Esophagus squamous epithelium (tissue), 5 donors: ENCODE measurements at regions not wholly inside any gene's neighbourhood (a gene's known extent, or its start where the extent isn't known, plus 50 kb on each side); places are given as distances from the start of the nearest gene placed in this dataset.

Source experiments
- DNase-seq: peaks from one replicate; lab custom pipeline; 2025; lab: John Stamatoyannopoulos, UW
- H3K27ac ChIP-seq, 4 donors: fragments of 200-600 bp; sonication (generic); one replicate each; pipeline ENCODE4 v1.5.1; 2016 to 2019; ENCODE audit warnings: mild to moderate bottlenecking in 1 of 4
- H3K27me3 ChIP-seq, 4 donors: fragments of 200-600 bp; sonication (generic); 1 replicate in 3 of 4; 2 replicates in 1 of 4; pipeline versions ENCODE4 v1.5.1 to v1.6.0; 2017 to 2021; ENCODE audit warnings: antibody characterized with exemption in 1 of 4
- H3K36me3 ChIP-seq, 3 donors: fragments of 200-600 bp; sonication (generic); one replicate each; pipeline ENCODE4 v1.5.1; 2016 to 2019
- H3K4me1 ChIP-seq, 3 donors: fragments of 200-600 bp; sonication (generic); one replicate each; pipeline ENCODE4 v1.5.1; 2017 to 2019
- H3K4me3 ChIP-seq, 4 donors: fragments of 200-600 bp; sonication (generic); 1 replicate in 3 of 4; 2 replicates in 1 of 4; pipeline ENCODE4 v1.5.1; 2016 to 2019; ENCODE audit warnings: mild to moderate bottlenecking in 2 of 4, moderate library complexity in 1 of 4
- H3K9me3 ChIP-seq, 3 donors: fragments of 200-600 bp; sonication (generic); one replicate each; pipeline ENCODE4 v1.5.1; 2016 to 2019
- POLR2A ChIP-seq, 4 donors: fragments of 450-650 bp; IDR thresholded peaks; one replicate each; pipeline ENCODE4 v1.6.1; 2017; ENCODE audit warnings: antibody characterized with exemption in 4 of 4, mild to moderate bottlenecking in 4 of 4, moderate library complexity in 3 of 4
- WGBS, 2 donors: methylation state at CpG; one replicate each; pipeline ENCODE4 v1.1.5; 2018; 5-methylcytosine and 5-hydroxymethylcytosine counted together
- intact Hi-C: fragments of 100-400 bp; cut with DNase I; formaldehyde crosslinking; loops from one replicate; pipeline ENCODE4 v1.15.0; 2022
- TF ChIP-seq, protein P1 (sequence below), 6 experiments: fragments of 450-650 bp in 4 of 6; fragments of 200-600 bp in 2 of 6; sonication (generic) in 2 of 6; IDR thresholded peaks; one replicate each; pipeline ENCODE4 v1.5.1; 2016 to 2019; ENCODE audit warnings: antibody characterized with exemption in 6 of 6, mild to moderate bottlenecking in 4 of 6, moderate library complexity in 4 of 6
- donor health status: DM: yes; HTN: yes; CAD: no.

DNA sequence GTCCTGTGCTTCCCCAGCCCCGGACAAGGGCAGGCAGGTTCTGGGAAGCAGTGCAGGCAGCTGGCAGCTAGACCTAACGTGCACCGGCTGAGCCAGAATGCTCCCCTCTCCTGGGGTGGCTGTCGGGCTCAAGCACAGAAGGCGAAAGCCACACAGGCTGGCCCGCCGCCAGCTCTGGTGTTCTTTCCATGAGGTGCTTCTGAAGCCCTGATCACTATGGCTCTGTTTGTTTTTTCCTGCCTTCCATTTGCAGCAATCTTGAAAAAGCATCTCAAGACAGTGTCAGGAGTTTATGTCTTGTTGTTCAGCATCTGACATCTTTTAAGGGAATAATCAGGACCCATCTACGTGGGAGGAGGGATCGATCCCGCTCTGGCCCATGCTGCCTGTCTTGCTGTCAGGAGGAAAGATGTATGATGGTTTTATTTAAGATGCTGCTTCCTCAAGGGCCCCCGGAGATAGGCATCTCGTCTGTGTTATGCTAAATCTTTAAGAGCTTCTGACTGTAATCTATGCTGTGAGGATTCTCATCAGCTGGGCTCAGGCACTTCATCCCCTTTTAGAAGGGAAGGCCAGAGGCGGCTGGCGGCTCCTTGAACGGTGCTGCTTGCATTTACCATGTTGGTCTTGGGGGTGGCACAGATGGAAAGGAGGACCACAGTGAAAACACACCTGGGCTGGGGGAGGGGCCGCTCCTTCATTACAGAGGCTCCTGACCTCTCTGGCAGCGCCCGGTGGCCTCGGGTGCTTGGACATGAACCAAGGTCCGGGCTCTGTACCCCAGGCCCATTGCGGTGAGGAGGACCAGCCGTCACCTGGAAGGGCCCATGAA lies 118.5 kb upstream of the HDAC4 start:
- H3K27me3 ChIP-seq = peaks cover 0 to 17% (median 0%) of the 10 kb centered on the region in 4 donors
- no peak overlapping the region for H3K27ac ChIP-seq
- no peaks in the 10 kb centered on the region for H3K4me1 ChIP-seq
- TF ChIP-seq, protein P1, sequence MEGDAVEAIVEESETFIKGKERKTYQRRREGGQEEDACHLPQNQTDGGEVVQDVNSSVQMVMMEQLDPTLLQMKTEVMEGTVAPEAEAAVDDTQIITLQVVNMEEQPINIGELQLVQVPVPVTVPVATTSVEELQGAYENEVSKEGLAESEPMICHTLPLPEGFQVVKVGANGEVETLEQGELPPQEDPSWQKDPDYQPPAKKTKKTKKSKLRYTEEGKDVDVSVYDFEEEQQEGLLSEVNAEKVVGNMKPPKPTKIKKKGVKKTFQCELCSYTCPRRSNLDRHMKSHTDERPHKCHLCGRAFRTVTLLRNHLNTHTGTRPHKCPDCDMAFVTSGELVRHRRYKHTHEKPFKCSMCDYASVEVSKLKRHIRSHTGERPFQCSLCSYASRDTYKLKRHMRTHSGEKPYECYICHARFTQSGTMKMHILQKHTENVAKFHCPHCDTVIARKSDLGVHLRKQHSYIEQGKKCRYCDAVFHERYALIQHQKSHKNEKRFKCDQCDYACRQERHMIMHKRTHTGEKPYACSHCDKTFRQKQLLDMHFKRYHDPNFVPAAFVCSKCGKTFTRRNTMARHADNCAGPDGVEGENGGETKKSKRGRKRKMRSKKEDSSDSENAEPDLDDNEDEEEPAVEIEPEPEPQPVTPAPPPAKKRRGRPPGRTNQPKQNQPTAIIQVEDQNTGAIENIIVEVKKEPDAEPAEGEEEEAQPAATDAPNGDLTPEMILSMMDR (IDR thresholded peaks at IDR 0.05) = no peak
- TF ChIP-seq POLR2A (IDR thresholded peaks at IDR 0.05) = no peak
- H3K9me3 ChIP-seq = no peaks in the 10 kb centered on the region
- DNase-seq = no peak
- no peaks in the 10 kb centered on the region for H3K36me3 ChIP-seq
- H3K4me3 ChIP-seq = no peak overlapping the region
- intact Hi-C loops = no loop called here
- 65 to 78% methylated on average over 8 to 14 of the region's 22 CpGs for WGBS, 2 donors

DNA sequence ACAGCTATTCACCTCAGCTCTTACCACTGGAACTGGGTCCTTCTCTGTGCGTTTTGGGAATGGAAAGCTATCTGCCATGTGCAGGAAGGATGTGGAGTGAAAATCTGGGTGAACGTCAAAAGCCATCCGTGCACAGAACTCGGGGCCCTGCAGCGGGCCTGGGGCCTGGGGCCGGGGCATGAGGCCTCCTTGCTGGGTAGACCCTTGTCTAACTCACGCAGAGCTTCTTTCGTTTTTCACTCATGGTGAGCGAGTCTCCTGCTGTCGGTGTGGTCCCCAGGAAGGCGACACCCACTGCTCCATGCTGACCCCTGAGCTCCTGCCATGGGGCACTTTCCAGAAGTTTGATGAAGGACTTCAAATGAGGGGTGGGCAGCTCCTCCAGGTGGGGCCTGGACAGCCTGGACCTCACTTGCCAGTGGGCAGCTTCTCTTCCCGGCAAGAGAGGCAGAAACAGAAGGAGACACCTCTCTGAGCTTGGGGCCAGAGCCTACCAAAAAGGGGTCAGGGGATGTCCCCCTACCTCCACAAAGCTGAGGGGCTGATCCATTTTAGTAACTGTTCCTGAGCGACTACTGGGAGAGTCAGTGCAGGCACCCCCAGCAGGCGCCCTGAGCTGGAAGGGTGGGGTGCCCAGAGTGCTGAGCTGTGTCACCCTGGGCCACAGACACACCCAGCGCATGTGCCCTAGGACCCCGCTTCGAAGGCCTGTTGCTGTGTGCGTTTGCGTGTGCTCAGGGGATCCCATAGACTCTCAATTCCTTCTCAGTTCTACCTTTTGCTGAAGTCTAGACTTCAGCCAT lies 117.7 kb upstream of the HDAC4 start:
- Histone ChIP-seq H3K27ac (no peak overlapping the region), H3K4me3 (no peak overlapping the region), H3K36me3 (no peaks in the 10 kb centered on the region), H3K4me1 (no peaks in the 10 kb centered on the region), H3K27me3 (peaks cover 0 to 17% (median 0%) of the 10 kb centered on the region in 4 donors), H3K9me3 (no peaks in the 10 kb centered on the region)
- intact Hi-C loops = no loop called here
- WGBS, 2 donors = 82 to 90% methylated on average over 4 to 16 of the region's 19 CpGs
- DNase-seq = no peak
- no peak for TF ChIP-seq POLR2A (IDR thresholded peaks at IDR 0.05)
- TF ChIP-seq, protein P1 (IDR thresholded peaks at IDR 0.05) = no peak

DNA sequence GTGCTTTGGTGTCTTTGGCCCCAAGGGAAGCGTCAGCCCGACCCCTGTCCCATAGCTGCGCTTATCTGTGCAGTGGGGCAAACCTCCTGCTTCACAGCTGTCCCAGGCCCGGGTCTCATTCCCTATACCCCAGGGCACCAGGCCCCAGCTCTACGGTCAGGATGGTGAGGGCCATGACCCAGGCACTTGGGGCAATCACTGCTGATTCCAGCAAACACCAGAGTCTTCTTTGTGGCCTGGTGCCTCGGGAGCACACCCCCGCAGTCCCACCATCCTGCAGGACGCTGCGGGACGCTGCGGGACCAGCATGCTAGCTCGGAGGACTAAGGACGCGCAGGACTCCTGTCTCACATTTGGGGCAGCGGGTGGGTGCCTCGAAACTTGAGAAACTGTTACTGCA lies 116.9 kb upstream of the HDAC4 start:
- Histone ChIP-seq H3K4me3 (no peak overlapping the region), H3K4me1 (no peaks in the 10 kb centered on the region), H3K36me3 (no peaks in the 10 kb centered on the region), H3K27me3 (peaks cover 0 to 17% (median 0%) of the 10 kb centered on the region in 4 donors), H3K9me3 (no peaks in the 10 kb centered on the region), H3K27ac (no peak overlapping the region)
- 93% methylated on average over 16 of the region's 16 CpGs; no CpG with 5 or more reads in 1 of the 2 donors for WGBS, 2 donors
- TF ChIP-seq, protein P1 (IDR thresholded peaks at IDR 0.05) = no peak
- TF ChIP-seq POLR2A (IDR thresholded peaks at IDR 0.05) = no peak
- no peak for DNase-seq
- intact Hi-C loops = no loop called here

DNA sequence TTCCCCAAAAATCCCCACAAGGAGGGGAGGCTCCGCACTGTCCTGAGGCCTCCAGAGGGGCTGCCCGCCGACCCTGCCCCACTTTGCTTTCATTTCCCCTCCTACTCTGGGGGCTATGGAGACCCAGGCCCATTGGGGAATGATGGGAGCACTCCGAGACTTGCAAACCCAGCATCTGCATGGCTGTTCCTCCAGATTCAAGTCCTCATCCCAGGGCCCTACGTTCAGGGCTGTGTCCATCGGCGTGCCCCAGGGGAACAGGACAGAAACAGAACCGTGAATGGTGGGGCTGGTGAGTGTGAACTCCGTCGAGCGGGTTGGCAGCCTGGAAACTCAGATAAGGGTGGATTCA lies 116.1 kb upstream of the HDAC4 start:
- DNase-seq = no peak
- intact Hi-C loops = no loop called here

More for the DNA sequence above, 116.1 kb upstream of the HDAC4 start:
- TF ChIP-seq, protein P1 (IDR thresholded peaks at IDR 0.05) = no peak
- no peak for TF ChIP-seq POLR2A (IDR thresholded peaks at IDR 0.05)
- H3K9me3 ChIP-seq = no peaks in the 10 kb centered on the region
- no peaks in the 10 kb centered on the region for H3K36me3 ChIP-seq
- peaks cover 0 to 17% (median 0%) of the 10 kb centered on the region in 4 donors for H3K27me3 ChIP-seq
- no peak overlapping the region for H3K27ac ChIP-seq
- 60 to 80% methylated on average over 1 to 2 of the region's 11 CpGs for WGBS, 2 donors
- H3K4me1 ChIP-seq = no peaks in the 10 kb centered on the region
- no peak overlapping the region for H3K4me3 ChIP-seq
